Lower lobe of right lung (tissue), 2 donors: ENCODE measurements at regions not wholly inside any gene's neighbourhood (a gene's known extent, or its start where the extent isn't known, plus 50 kb on each side); places are given as distances from the start of the nearest gene placed in this dataset.

Source experiments
- ATAC-seq, 2 donors: fragments of 200-7000 bp; cut with Tn5 transposase; one replicate each; pipeline ENCODE4 v1.9.1; 2020 to 2022; ENCODE audit warnings: mild to moderate bottlenecking in 2 of 2, moderate library complexity in 2 of 2
- DNase-seq: peaks from one replicate; pipeline ENCODE4 v3.0.0-alpha.2; 2020
- H3K27ac ChIP-seq: fragments of 200-600 bp; one replicate; pipeline ENCODE4 v1.8.0; 2022
- H3K27me3 ChIP-seq: fragments of 200-600 bp; one replicate; pipeline ENCODE4 v1.8.0; 2022; ENCODE audit warnings: low read depth
- H3K36me3 ChIP-seq: fragments of 200-600 bp; one replicate; pipeline ENCODE4 v1.8.0; 2022; ENCODE audit warnings: mild to moderate bottlenecking
- H3K4me1 ChIP-seq: fragments of 200-600 bp; one replicate; pipeline ENCODE4 v1.8.0; 2022
- H3K4me3 ChIP-seq: fragments of 200-600 bp; one replicate; pipeline ENCODE4 v1.8.0; 2022; ENCODE audit warnings: mild to moderate bottlenecking
- H3K9me3 ChIP-seq: fragments of 200-600 bp; one replicate; pipeline ENCODE4 v1.8.0; 2022
- intact Hi-C: fragments of 100-400 bp; cut with DNase I; formaldehyde crosslinking; loops from one replicate; pipeline ENCODE4 v1.11.0; 2022
- TF ChIP-seq, protein P1 (sequence below): fragments of 200-600 bp; IDR thresholded peaks from one replicate; pipeline ENCODE4 v1.8.0; 2022; ENCODE audit warnings: antibody characterized with exemption, mild to moderate bottlenecking
- donor health status: DM: no; HTN: yes; CAD: no; lungs with severe emphysema.

DNA sequence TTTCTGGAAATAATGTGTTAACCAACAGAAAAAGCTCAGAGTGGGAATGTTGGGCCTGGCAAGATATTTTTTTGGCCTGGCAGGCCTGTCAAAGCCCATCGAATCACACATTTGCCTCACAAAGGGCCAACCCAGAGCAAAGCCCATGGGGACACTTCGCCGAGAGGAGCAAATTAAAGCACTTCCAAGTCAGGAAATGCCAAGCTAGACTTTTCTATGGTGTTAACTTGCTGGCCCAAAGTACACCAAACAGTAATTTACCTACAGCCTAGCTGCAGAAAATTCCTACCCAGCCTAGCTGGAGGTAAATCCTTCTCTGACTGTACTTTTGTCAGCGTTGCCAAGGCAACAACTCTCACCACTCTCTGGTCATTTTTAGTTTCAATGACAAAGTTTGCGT is 288.6 kb upstream of the LDB2 start:
- H3K36me3 ChIP-seq = no peaks in the 10 kb centered on the region
- no peaks in the 10 kb centered on the region for H3K4me1 ChIP-seq
- H3K9me3 ChIP-seq = no peaks in the 10 kb centered on the region
- intact Hi-C loops = no loop called here
- H3K4me3 ChIP-seq = no peak overlapping the region
- no peak for ATAC-seq
- no peaks in the 10 kb centered on the region for H3K27me3 ChIP-seq
- no peak overlapping the region for H3K27ac ChIP-seq
- TF ChIP-seq, protein P1, sequence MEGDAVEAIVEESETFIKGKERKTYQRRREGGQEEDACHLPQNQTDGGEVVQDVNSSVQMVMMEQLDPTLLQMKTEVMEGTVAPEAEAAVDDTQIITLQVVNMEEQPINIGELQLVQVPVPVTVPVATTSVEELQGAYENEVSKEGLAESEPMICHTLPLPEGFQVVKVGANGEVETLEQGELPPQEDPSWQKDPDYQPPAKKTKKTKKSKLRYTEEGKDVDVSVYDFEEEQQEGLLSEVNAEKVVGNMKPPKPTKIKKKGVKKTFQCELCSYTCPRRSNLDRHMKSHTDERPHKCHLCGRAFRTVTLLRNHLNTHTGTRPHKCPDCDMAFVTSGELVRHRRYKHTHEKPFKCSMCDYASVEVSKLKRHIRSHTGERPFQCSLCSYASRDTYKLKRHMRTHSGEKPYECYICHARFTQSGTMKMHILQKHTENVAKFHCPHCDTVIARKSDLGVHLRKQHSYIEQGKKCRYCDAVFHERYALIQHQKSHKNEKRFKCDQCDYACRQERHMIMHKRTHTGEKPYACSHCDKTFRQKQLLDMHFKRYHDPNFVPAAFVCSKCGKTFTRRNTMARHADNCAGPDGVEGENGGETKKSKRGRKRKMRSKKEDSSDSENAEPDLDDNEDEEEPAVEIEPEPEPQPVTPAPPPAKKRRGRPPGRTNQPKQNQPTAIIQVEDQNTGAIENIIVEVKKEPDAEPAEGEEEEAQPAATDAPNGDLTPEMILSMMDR = no peak
- DNase-seq = no peak

DNA sequence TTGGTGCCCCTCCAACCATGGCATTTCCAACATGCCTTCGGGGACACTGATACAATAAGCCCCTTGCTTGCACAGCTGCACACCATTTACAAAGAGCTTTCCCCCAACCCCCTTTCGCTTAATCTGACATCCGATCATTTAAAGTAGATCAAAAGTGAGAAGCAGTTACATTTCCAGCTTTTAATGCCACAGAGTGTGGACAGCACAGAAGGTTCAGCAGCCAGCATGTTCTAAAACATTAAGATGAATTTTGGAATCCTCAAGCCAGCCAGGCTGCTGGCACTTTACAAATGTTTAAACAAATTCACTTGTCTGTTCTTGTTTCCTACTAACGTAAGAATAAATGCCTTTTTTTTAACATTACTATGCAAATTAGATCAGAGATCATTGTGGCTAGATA is 284.4 kb upstream of the LDB2 start:
- H3K27ac ChIP-seq = no peak overlapping the region
- TF ChIP-seq, protein P1 = no peak
- no peak overlapping the region for H3K4me3 ChIP-seq
- H3K9me3 ChIP-seq = no peaks in the 10 kb centered on the region
- intact Hi-C loops = no loop called here
- no peaks in the 10 kb centered on the region for H3K4me1 ChIP-seq
- ATAC-seq (no peak), DNase-seq (no peak)
- no peaks in the 10 kb centered on the region for H3K36me3 ChIP-seq
- no peaks in the 10 kb centered on the region for H3K27me3 ChIP-seq

DNA sequence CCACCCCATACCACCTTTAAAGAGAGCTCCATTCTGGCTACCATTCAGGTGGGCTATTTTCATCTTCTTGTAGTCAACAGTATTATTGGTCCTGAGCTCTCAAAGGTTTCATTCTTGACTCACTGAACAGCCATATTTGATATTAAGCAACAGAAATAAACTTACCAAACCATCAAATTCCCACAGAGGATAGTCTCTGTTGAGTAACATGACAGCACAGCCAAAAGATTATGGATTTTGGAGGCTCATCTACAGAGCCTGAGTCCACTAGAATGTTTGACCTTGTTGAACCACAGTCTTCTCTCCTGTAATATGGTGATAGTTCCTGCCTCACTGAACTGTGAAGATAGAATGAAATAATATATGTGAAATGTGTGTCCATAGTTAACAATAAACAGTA is 276.3 kb upstream of the LDB2 start:
- Histone ChIP-seq H3K27ac (no peak overlapping the region), H3K27me3 (no peaks in the 10 kb centered on the region), H3K36me3 (no peaks in the 10 kb centered on the region), H3K4me1 (no peaks in the 10 kb centered on the region), H3K9me3 (no peaks in the 10 kb centered on the region), H3K4me3 (no peak overlapping the region)
- DNase-seq = no peak
- intact Hi-C loops = no loop called here
- TF ChIP-seq, protein P1 = no peak
- no peak for ATAC-seq

DNA sequence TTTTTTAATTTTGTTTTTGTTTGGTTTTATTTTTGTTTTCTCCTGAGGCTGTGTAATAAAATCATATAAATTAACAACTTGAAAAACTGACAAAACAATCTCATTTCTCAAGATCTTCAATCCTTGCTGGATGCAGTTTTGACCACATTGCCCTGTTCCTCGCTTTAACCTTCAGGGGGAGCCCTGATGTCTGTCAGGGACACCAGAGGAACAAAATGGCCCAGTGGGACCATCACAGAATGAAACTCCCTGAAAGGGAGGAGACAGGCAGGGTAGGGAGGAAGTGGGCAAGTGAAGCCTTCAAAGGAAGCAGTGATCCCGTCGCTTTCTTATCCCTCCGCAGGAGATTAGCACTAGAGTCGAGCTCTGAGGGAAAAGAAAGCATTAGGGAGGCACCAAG is 274.9 kb upstream of the LDB2 start:
- no peaks in the 10 kb centered on the region for H3K36me3 ChIP-seq
- DNase-seq (no peak), ATAC-seq (no peak)
- H3K27me3 ChIP-seq = no peaks in the 10 kb centered on the region
- H3K9me3 ChIP-seq = no peaks in the 10 kb centered on the region
- intact Hi-C loops = no loop called here
- no peak overlapping the region for H3K4me3 ChIP-seq
- H3K4me1 ChIP-seq = no peaks in the 10 kb centered on the region
- no peak overlapping the region for H3K27ac ChIP-seq
- TF ChIP-seq, protein P1 = no peak

DNA sequence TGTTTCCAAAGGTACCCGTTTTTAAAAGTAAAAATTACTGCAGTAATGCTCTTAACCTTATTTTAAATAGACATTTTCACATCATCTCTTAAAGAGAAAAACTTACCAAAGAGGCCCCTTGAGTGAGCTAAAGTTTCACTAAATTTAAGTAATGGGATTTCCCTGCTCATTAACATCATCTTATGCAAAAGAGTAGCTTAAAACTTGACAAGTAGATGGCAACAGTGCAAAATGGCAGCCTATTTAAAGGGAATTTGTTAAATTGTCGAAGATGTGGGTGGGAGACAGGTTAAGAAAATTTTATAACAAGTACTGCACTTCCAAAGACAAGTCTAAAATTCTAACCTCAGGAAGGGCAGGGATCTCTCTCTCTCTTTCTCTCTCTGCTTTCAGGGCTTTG is 271.7 kb upstream of the LDB2 start:
- ATAC-seq = no peak
- H3K4me1 ChIP-seq = no peaks in the 10 kb centered on the region

More for the DNA sequence above, 271.7 kb upstream of the LDB2 start:
- Histone ChIP-seq H3K36me3 (no peaks in the 10 kb centered on the region), H3K4me3 (no peak overlapping the region), H3K9me3 (no peaks in the 10 kb centered on the region), H3K27me3 (no peaks in the 10 kb centered on the region), H3K27ac (no peak overlapping the region)
- DNase-seq = no peak
- intact Hi-C loops = no loop called here
- TF ChIP-seq, protein P1 = no peak
